Vagina (tissue), 2 donors: ENCODE measurements at regions not wholly inside any gene's neighbourhood (a gene's known extent, or its start where the extent isn't known, plus 50 kb on each side); places are given as distances from the start of the nearest gene placed in this dataset.
"Not testable (repeated sequence)": the region's sequence is repeated elsewhere in the genome, so short reads cannot be mapped to it uniquely, and the experiment has no call there.

Source experiments
- DNase-seq, 2 donors: peaks; one replicate each; pipeline ENCODE4 v3.0.0-alpha.2; 2017; ENCODE audit errors: extremely low spot score in 2 of 2
- H3K27ac ChIP-seq: fragments of 200-600 bp; sonication (generic); one replicate; pipeline ENCODE4 v1.5.1; 2019
- H3K27me3 ChIP-seq: fragments of 200-600 bp; sonication (generic); one replicate; pipeline ENCODE4 v1.5.1; 2019
- H3K36me3 ChIP-seq, 2 donors: fragments of 200-600 bp; sonication (generic); one replicate each; pipeline ENCODE4 v1.5.1; 2017 to 2019
- H3K4me1 ChIP-seq: fragments of 200-600 bp; sonication (generic); one replicate; pipeline ENCODE4 v1.5.1; 2019
- H3K4me3 ChIP-seq, 2 donors: fragments of 200-600 bp; sonication (generic); 1 replicate in 1 of 2; 2 replicates in 1 of 2; pipeline ENCODE4 v1.5.1; 2016 to 2019
- H3K9me3 ChIP-seq: fragments of 200-600 bp; sonication (generic); one replicate; pipeline ENCODE4 v1.5.1; 2019
- POLR2A ChIP-seq, 2 donors: fragments of 450-650 bp; IDR thresholded peaks; one replicate each; pipeline ENCODE4 v1.6.1; 2017; ENCODE audit warnings: antibody characterized with exemption in 2 of 2, mild to moderate bottlenecking in 2 of 2, moderate library complexity in 2 of 2
- POLR2AphosphoS5 ChIP-seq, 2 donors: sonication (generic); formaldehyde crosslinking; IDR thresholded peaks; one replicate each; pipeline ENCODE4 v1.9.0; 2017; ENCODE audit warnings: antibody characterized with exemption in 2 of 2, mild to moderate bottlenecking in 2 of 2, low read depth in 1 of 2; ENCODE audit not compliant: insufficient read depth in 1 of 2
- intact Hi-C: fragments of 100-400 bp; cut with DNase I; formaldehyde crosslinking; loops from one replicate; pipeline ENCODE4 v1.15.1; 2023
- TF ChIP-seq, protein P1 (sequence below), 3 experiments: fragments of 450-650 bp in 2 of 3; fragments of 200-600 bp in 1 of 3; sonication (generic) in 1 of 3; IDR thresholded peaks; one replicate each; pipeline ENCODE4 v1.5.1; 2017 to 2019; ENCODE audit warnings: antibody characterized with exemption in 3 of 3, mild to moderate bottlenecking in 2 of 3, moderate library complexity in 2 of 3

DNA sequence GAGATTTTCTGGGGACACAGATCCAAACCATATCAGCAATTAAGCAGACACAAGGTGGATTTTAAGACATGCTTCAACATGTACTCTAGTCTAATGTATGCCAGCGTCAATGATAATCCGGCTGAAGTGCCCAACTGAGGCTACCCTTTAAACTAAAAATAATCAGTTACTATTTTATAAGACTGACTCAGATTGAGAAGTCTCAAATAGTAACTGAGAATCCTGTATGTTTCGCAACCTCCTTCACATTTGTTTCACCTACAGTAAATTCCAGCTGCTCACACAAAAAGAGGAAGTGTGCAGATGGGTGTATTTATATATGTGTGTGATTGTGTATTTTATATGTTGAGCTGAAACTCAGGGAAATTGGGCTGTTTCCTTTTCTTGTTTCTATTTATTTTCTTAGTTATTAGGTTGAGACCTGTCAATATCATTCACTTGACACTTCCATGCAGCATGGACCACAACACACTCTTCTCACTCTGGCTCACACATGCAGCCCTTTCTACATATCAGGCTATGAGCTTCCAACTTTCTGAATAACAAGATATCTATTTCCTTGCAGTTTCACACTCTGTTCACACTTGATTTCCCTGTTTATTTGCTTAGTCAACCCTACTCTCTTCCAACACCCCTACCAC lies 1224.9 kb upstream of the TMEM132C start:
- Histone ChIP-seq H3K27ac (no peak overlapping the region), H3K9me3 (no peaks in the 10 kb centered on the region), H3K4me3 (no peak overlapping the region), H3K4me1 (no peaks in the 10 kb centered on the region), H3K27me3 (no peaks in the 10 kb centered on the region), H3K36me3 (no peaks in the 10 kb centered on the region)
- TF ChIP-seq POLR2AphosphoS5 (IDR thresholded peaks at IDR 0.05; ENCODE audit: insufficient read depth in 1 of 2, low read depth in 1 of 2), result no peak
- TF ChIP-seq, protein P1, sequence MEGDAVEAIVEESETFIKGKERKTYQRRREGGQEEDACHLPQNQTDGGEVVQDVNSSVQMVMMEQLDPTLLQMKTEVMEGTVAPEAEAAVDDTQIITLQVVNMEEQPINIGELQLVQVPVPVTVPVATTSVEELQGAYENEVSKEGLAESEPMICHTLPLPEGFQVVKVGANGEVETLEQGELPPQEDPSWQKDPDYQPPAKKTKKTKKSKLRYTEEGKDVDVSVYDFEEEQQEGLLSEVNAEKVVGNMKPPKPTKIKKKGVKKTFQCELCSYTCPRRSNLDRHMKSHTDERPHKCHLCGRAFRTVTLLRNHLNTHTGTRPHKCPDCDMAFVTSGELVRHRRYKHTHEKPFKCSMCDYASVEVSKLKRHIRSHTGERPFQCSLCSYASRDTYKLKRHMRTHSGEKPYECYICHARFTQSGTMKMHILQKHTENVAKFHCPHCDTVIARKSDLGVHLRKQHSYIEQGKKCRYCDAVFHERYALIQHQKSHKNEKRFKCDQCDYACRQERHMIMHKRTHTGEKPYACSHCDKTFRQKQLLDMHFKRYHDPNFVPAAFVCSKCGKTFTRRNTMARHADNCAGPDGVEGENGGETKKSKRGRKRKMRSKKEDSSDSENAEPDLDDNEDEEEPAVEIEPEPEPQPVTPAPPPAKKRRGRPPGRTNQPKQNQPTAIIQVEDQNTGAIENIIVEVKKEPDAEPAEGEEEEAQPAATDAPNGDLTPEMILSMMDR (IDR thresholded peaks at IDR 0.05), result no peak
- no peak for TF ChIP-seq POLR2A (IDR thresholded peaks at IDR 0.05)
- intact Hi-C loops, result no loop called here
- no peak for DNase-seq

- H3K27me3 ChIP-seq, result no peaks in the 10 kb centered on the region
- no peak overlapping the region for H3K4me3 ChIP-seq
- TF ChIP-seq POLR2AphosphoS5 (IDR thresholded peaks at IDR 0.05; ENCODE audit: insufficient read depth in 1 of 2, low read depth in 1 of 2) (no peak), POLR2A (IDR thresholded peaks at IDR 0.05) (no peak)
- TF ChIP-seq, protein P1 (IDR thresholded peaks at IDR 0.05), result no peak
- no peak overlapping the region for H3K27ac ChIP-seq
- no peak for DNase-seq
- no peaks in the 10 kb centered on the region for H3K9me3 ChIP-seq
- no peaks in the 10 kb centered on the region for H3K36me3 ChIP-seq
- intact Hi-C loops, result no loop called here
- H3K4me1 ChIP-seq, result no peaks in the 10 kb centered on the region
Observed at GRCh38 chr12:127043731-127044130, 1223.2 kb upstream of the TMEM132C start.

DNA sequence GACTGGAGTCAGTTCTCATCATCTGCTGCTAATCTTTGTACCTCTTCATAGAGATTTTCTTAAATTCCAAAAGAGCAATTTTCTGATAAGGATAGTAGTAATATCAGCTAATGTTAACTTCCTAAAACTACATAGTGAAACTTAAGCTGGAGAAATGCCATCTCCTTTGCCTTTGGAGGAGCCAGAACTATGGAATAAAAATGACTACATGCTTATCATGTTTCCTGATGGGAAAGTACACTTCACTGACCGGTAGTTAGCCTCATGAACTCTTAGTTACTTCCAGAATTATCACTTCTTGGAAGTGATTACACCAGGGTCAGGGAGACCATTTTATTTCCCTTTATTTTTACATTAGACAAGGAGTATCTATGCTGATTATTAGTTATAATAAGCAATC lies 1222.1 kb upstream of the TMEM132C start:
- no peak for TF ChIP-seq POLR2A (IDR thresholded peaks at IDR 0.05)
- no peak overlapping the region for H3K27ac ChIP-seq
- DNase-seq, result no peak
- no peak overlapping the region for H3K4me3 ChIP-seq
- H3K27me3 ChIP-seq, result no peaks in the 10 kb centered on the region
- H3K9me3 ChIP-seq, result no peaks in the 10 kb centered on the region
- no peaks in the 10 kb centered on the region for H3K4me1 ChIP-seq
- intact Hi-C loops, result no loop called here
- no peaks in the 10 kb centered on the region for H3K36me3 ChIP-seq

DNA sequence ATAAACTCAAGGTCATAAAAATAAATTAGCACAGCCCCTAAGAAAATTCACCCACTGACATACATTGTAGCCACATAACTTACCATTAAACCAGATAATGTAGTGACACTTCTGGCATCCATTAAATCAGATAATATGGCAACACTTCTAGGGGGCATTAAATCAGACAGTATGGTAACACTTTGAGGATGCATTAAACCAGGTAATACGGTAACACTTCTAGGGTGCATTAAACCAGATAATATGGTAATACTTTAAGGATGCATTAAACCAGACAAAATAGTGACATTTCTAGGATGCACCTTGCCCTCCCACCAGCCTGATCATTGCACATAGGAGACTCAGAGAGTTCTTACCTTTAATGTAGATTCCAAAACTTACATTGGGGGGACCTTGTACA lies 1220.5 kb upstream of the TMEM132C start:
- intact Hi-C loops, result no loop called here
- DNase-seq, result no peak
- Histone ChIP-seq H3K36me3 (no peaks in the 10 kb centered on the region), H3K27ac (no peak overlapping the region), H3K4me1 (no peaks in the 10 kb centered on the region), H3K27me3 (no peaks in the 10 kb centered on the region), H3K9me3 (no peaks in the 10 kb centered on the region), H3K4me3 (no peak overlapping the region)
- TF ChIP-seq POLR2AphosphoS5 (IDR thresholded peaks at IDR 0.05; ENCODE audit: insufficient read depth in 1 of 2, low read depth in 1 of 2) (no peak), POLR2A (IDR thresholded peaks at IDR 0.05) (no peak)
- TF ChIP-seq, protein P1 (IDR thresholded peaks at IDR 0.05), result no peak

- Histone ChIP-seq H3K4me3 (no peak overlapping the region), H3K27me3 (no peaks in the 10 kb centered on the region), H3K27ac (no peak overlapping the region), H3K4me1 (no peaks in the 10 kb centered on the region), H3K36me3 (no peaks in the 10 kb centered on the region), H3K9me3 (no peaks in the 10 kb centered on the region)
- DNase-seq, result no peak
- TF ChIP-seq, protein P1 (IDR thresholded peaks at IDR 0.05), result no peak
- TF ChIP-seq POLR2AphosphoS5 (IDR thresholded peaks at IDR 0.05; ENCODE audit: insufficient read depth in 1 of 2, low read depth in 1 of 2) (no peak), POLR2A (IDR thresholded peaks at IDR 0.05) (no peak)
- intact Hi-C loops, result no loop called here
Observed at GRCh38 chr12:127048057-127048456, 1218.9 kb upstream of the TMEM132C start.

- intact Hi-C loops, H3K27me3 ChIP-seq, H3K27ac ChIP-seq: not testable (repeated sequence)
Observed at GRCh38 chr12:127048525-127048924, 1218.4 kb upstream of the TMEM132C start.

More at GRCh38 chr12:127048525-127048924, 1218.4 kb upstream of the TMEM132C start:
- DNase-seq, H3K4me3 ChIP-seq, H3K36me3 ChIP-seq, H3K9me3 ChIP-seq, H3K4me1 ChIP-seq: not testable (repeated sequence)
